Liver (tissue), 8 donors: ENCODE measurements at regions not wholly inside any gene's neighbourhood (a gene's known extent, or its start where the extent isn't known, plus 50 kb on each side); places are given as distances from the start of the nearest gene placed in this dataset.

Source experiments
- DNase-seq: peaks from one replicate; pipeline ENCODE4 v3.0.0-alpha.2; 2017; ENCODE audit warnings: low spot score
- H3K27ac ChIP-seq, 2 donors: one replicate each; pipeline ENCODE4 v1.7.0; 2013; ENCODE audit warnings: inconsistent platforms in 2 of 2, low read length in 2 of 2, control low read depth in 1 of 2, low read depth in 1 of 2, mild to moderate bottlenecking in 1 of 2
- H3K27me3 ChIP-seq, 4 donors: one replicate each; pipeline versions ENCODE4 v1.6.1 to v1.7.0; 2013; ENCODE audit warnings: low read length in 3 of 4, inconsistent platforms in 1 of 4, mild to moderate bottlenecking in 1 of 4, moderate library complexity in 1 of 4; ENCODE audit not compliant: control insufficient read depth in 4 of 4, insufficient read depth in 4 of 4
- H3K36me3 ChIP-seq, 4 donors: one replicate each; pipeline versions ENCODE4 v1.6.1 to v1.7.0; 2013; ENCODE audit warnings: low read length in 3 of 4, mild to moderate bottlenecking in 3 of 4, low read depth in 1 of 4, moderate library complexity in 1 of 4; ENCODE audit not compliant: control insufficient read depth in 4 of 4, insufficient read depth in 3 of 4
- H3K4me1 ChIP-seq, 4 donors: one replicate each; pipeline versions ENCODE4 v1.6.1 to v1.7.0; 2013; ENCODE audit warnings: low read length in 3 of 4, mild to moderate bottlenecking in 3 of 4, moderate library complexity in 1 of 4; ENCODE audit not compliant: control insufficient read depth in 4 of 4, insufficient read depth in 4 of 4
- H3K4me3 ChIP-seq, 3 donors: one replicate each; pipeline versions ENCODE4 v1.6.1 to v1.7.0; 2013; ENCODE audit warnings: low read length in 3 of 3, control low read depth in 1 of 3, low read depth in 1 of 3, mild to moderate bottlenecking in 1 of 3
- H3K9ac ChIP-seq, 2 donors: one replicate each; pipeline ENCODE4 v1.7.0; 2013; ENCODE audit warnings: low read length in 2 of 2, mild to moderate bottlenecking in 2 of 2, moderate library complexity in 2 of 2, control low read depth in 1 of 2, low read depth in 1 of 2
- H3K9me3 ChIP-seq, 4 donors: one replicate each; pipeline versions ENCODE4 v1.6.1 to v1.7.0; 2013; ENCODE audit warnings: low read length in 3 of 4; ENCODE audit not compliant: control insufficient read depth in 4 of 4
- EGR1 ChIP-seq, 2 donors: IDR thresholded peaks; 2 replicates each; pipeline ENCODE4 v1.6.1; 2016 to 2018; ENCODE audit warnings: antibody characterized with exemption in 2 of 2, low read depth in 2 of 2
- FOXA1 ChIP-seq: IDR thresholded peaks from 2 replicates; pipeline ENCODE4 v1.6.1; 2016; ENCODE audit warnings: antibody characterized with exemption
- GABPA ChIP-seq, 2 donors: IDR thresholded peaks in 1 of 2; conservative IDR thresholded peaks in 1 of 2; 2 replicates each; pipeline ENCODE4 v1.6.1; 2016; ENCODE audit warnings: antibody characterized with exemption in 2 of 2, mild to moderate bottlenecking in 1 of 2, moderate library complexity in 1 of 2
- HNF4A ChIP-seq, 2 donors: conservative IDR thresholded peaks; 2 replicates each; pipeline ENCODE4 v1.6.1; 2016; ENCODE audit warnings: antibody characterized with exemption in 2 of 2, mild to moderate bottlenecking in 2 of 2
- HNF4G ChIP-seq: IDR thresholded peaks from 2 replicates; pipeline ENCODE4 v1.6.1; 2016; ENCODE audit warnings: antibody characterized with exemption
- JUND ChIP-seq, 2 donors: IDR thresholded peaks; 2 replicates each; pipeline ENCODE4 v1.6.1; 2016; ENCODE audit warnings: antibody characterized with exemption in 2 of 2
- NR2F2 ChIP-seq: IDR thresholded peaks from 2 replicates; pipeline ENCODE4 v1.6.1; 2016; ENCODE audit warnings: antibody characterized with exemption
- SP1 ChIP-seq: IDR thresholded peaks from 2 replicates; pipeline ENCODE4 v1.6.1; 2018; ENCODE audit warnings: antibody characterized with exemption, mild to moderate bottlenecking
- TAF1 ChIP-seq: conservative IDR thresholded peaks from 2 replicates; pipeline ENCODE4 v1.6.1; 2016; ENCODE audit warnings: antibody characterized with exemption, mild to moderate bottlenecking
- YY1 ChIP-seq: IDR thresholded peaks from 2 replicates; pipeline ENCODE4 v1.6.1; 2016; ENCODE audit warnings: antibody characterized with exemption, mild to moderate bottlenecking
- WGBS: extraction: QIAGEN DNeasy Blood & Tissue Kit; methylation state at CpG from one replicate; pipeline ENCODE4 v1.1.7; 2013; 5-methylcytosine and 5-hydroxymethylcytosine counted together
- TF ChIP-seq, protein P1 (sequence below): fragments of 150-350 bp; IDR thresholded peaks from 2 replicates; pipeline ENCODE4 v1.5.1; 2017; ENCODE audit warnings: improper control_type of control experiment, low read depth, low read length; ENCODE audit not compliant: missing input control
- TF ChIP-seq, protein P2 (sequence below): IDR thresholded peaks from 2 replicates; pipeline ENCODE4 v1.6.1; 2016; ENCODE audit warnings: antibody characterized with exemption
- TF ChIP-seq, protein P3 (sequence below): IDR thresholded peaks from 2 replicates; pipeline ENCODE4 v1.6.1; 2016; ENCODE audit warnings: antibody characterized with exemption
- donor health status: healthy.
- donor health status: healthy.
- donor health status: healthy.
- donor health status: healthy.
- donor health status: healthy.

DNA sequence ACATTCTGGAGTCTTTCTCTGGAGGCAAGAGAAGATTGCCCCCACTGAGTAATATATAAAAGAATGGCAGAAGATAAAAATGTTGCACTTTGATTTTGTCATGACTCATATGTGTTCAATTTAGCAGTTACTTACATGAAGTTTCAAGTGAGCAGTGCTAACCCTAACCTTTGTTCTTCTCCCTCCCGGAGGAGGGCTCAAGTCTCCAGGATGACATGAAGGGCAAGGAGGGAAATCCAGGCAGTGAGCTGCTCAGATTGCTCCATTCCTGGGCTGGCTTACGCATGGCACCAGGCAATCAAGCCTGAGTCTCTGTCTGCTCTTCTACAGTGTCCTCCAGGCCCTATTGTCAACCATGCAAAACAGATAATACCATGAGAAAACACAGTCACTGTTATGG is 322.3 kb downstream of the DUSP6 start:
- Histone ChIP-seq H3K27ac (no peak overlapping the region), H3K4me3 (no peak overlapping the region), H3K36me3 (no peaks in the 10 kb centered on the region), H3K27me3 (no peaks in the 10 kb centered on the region), H3K9me3 (no peaks in the 10 kb centered on the region), H3K9ac (no peak overlapping the region), H3K4me1 (no peaks in the 10 kb centered on the region)
- 95% methylated on average over 2 of the region's 2 CpGs for WGBS
- DNase-seq, result no peak
- TF ChIP-seq YY1 (no peak), JUND (IDR thresholded peaks at IDR 0.05) (no peak), SP1 (no peak), HNF4G (no peak), GABPA (IDR thresholded peaks at IDR 0.05 in 1 of 2, conservative IDR thresholded peaks at IDR 0.05 in 1 of 2) (no peak), FOXA1 (no peak)
- TF ChIP-seq, protein P1, sequence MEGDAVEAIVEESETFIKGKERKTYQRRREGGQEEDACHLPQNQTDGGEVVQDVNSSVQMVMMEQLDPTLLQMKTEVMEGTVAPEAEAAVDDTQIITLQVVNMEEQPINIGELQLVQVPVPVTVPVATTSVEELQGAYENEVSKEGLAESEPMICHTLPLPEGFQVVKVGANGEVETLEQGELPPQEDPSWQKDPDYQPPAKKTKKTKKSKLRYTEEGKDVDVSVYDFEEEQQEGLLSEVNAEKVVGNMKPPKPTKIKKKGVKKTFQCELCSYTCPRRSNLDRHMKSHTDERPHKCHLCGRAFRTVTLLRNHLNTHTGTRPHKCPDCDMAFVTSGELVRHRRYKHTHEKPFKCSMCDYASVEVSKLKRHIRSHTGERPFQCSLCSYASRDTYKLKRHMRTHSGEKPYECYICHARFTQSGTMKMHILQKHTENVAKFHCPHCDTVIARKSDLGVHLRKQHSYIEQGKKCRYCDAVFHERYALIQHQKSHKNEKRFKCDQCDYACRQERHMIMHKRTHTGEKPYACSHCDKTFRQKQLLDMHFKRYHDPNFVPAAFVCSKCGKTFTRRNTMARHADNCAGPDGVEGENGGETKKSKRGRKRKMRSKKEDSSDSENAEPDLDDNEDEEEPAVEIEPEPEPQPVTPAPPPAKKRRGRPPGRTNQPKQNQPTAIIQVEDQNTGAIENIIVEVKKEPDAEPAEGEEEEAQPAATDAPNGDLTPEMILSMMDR, result no peak
- TF ChIP-seq, protein P2, sequence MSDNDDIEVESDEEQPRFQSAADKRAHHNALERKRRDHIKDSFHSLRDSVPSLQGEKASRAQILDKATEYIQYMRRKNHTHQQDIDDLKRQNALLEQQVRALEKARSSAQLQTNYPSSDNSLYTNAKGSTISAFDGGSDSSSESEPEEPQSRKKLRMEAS, result no peak
- TF ChIP-seq, protein P3, sequence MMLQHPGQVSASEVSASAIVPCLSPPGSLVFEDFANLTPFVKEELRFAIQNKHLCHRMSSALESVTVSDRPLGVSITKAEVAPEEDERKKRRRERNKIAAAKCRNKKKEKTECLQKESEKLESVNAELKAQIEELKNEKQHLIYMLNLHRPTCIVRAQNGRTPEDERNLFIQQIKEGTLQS, result no peak

DNA sequence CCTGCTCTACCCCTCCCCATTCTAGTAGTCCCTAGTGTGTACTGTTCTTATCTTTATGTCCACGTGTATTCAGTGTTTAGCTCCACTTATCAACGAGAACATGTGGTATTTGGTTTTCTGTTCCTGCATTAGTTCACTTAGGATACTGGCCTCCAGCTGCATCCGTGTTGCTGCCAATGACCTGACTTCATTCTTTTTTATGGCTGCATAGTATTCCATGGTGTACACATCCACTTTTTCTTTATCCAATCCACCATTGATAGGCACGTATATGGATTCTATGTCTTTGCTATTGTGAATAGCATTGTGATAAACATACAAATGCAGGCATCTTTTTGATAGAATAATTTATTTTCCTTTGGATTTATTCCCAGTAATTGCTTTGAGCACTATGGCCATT is 327.7 kb downstream of the DUSP6 start:
- H3K27me3 ChIP-seq, result no peaks in the 10 kb centered on the region
- no peak overlapping the region for H3K4me3 ChIP-seq
- H3K9me3 ChIP-seq, result no peaks in the 10 kb centered on the region
- no peak overlapping the region for H3K9ac ChIP-seq
- no peak for TF ChIP-seq HNF4A (conservative IDR thresholded peaks at IDR 0.05)
- TF ChIP-seq JUND (IDR thresholded peaks at IDR 0.05), result no peak
- H3K27ac ChIP-seq, result no peak overlapping the region
- no peaks in the 10 kb centered on the region for H3K36me3 ChIP-seq
- WGBS, result 69% methylated on average over 4 of the region's 4 CpGs
- peaks cover 0 to 3% (median 1%) of the 10 kb centered on the region in 4 donors for H3K4me1 ChIP-seq
- DNase-seq, result no peak

DNA sequence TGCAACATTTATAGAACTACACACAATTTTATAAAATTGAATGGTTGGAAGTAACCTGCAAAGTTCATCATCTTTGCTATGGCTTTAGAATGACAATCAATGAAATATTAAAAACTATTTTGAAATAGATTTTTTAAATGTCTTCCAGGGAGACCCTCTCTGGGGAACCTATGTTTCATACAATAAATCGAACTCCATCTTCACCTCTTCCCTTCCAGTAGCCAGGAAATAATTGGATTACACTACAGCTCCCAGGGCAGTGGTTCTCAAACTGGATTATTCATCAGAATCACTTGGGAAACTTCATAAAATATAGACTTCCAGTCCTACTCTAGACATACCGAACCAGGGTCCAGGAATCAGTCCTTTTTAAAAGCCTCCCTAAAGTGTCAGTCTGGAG is 328.4 kb downstream of the DUSP6 start:
- no peak overlapping the region for H3K27ac ChIP-seq
- TF ChIP-seq NR2F2, result no peak
- no peak overlapping the region for H3K9ac ChIP-seq
- no peaks in the 10 kb centered on the region for H3K36me3 ChIP-seq
- H3K9me3 ChIP-seq, result no peaks in the 10 kb centered on the region
- H3K27me3 ChIP-seq, result no peaks in the 10 kb centered on the region
- H3K4me1 ChIP-seq, result peaks cover 0 to 9% (median 6%) of the 10 kb centered on the region in 4 donors
- DNase-seq, result no peak
- no peak overlapping the region for H3K4me3 ChIP-seq
- WGBS, result 90% methylated on average over 2 of the region's 2 CpGs

DNA sequence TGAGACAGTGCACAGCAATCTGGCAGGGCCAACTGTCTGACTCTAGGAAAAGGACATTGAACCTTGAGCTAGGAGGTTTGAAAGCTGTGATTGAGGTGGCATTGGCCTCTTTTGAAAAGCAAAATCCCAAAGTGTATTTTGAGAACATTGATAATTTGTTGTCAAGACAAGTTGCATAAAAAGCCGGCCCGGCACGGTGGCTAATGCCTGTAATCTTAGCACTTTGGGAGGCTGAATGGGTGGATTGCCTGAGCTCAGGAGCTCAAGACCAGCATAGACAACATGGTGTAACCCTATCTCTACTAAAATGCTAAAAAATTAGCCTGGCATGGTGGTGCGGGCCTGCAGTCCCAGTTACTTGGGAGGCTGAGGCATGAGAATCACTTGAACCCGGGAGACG is 331.6 kb downstream of the DUSP6 start:
- Histone ChIP-seq H3K4me1 (peaks cover 3 to 9% (median 6%) of the 10 kb centered on the region in 4 donors), H3K9me3 (no peaks in the 10 kb centered on the region), H3K4me3 (no peak overlapping the region), H3K36me3 (no peaks in the 10 kb centered on the region), H3K9ac (no peak overlapping the region), H3K27ac (no peak overlapping the region), H3K27me3 (no peaks in the 10 kb centered on the region)
- TF ChIP-seq SP1 (no peak), JUND (IDR thresholded peaks at IDR 0.05) (no peak), FOXA1 (no peak), TAF1 (no peak), HNF4A (conservative IDR thresholded peaks at IDR 0.05) (no peak), HNF4G (no peak), EGR1 (IDR thresholded peaks at IDR 0.05; ENCODE audit: low read depth in 2 of 2) (no peak)
- TF ChIP-seq, protein P3, result no peak
- TF ChIP-seq, protein P1, result no peak
- TF ChIP-seq, protein P2, result no peak
- 93% methylated on average over 6 of the region's 6 CpGs for WGBS
- no peak for DNase-seq
